NCI-H526 treated with DMSO at 0.1 percent for 48 hours (cell line): ENCODE measurements at regions not wholly inside any gene's neighbourhood (a gene's known extent, or its start where the extent isn't known, plus 50 kb on each side); places are given as distances from the start of the nearest gene placed in this dataset.
A peak's percentile ranks its signal among the peaks of the same experiment; 100 is the strongest.

ENCODE experiments used
- DNase-seq: peaks from one replicate; lab custom pipeline; 2025; lab: John Stamatoyannopoulos, UW

GRCh38 chr4:125062115-125063050, 252.4 kb upstream of the FAT4 start:
- DNase-seq, result no peak

- DNase-seq, result no peak
Observed at GRCh38 chr4:125060376-125060775, 254.4 kb upstream of the FAT4 start.

- no peak for DNase-seq
Observed at GRCh38 chr4:125049711-125050110, 265.0 kb upstream of the FAT4 start.

GRCh38 chr4:125045311-125045710, 269.4 kb upstream of the FAT4 start:
- no peak for DNase-seq

- no peak for DNase-seq
Observed at GRCh38 chr4:125044886-125045285, 269.9 kb upstream of the FAT4 start.

GRCh38 chr4:125043486-125043885, 271.3 kb upstream of the FAT4 start:
- DNase-seq, result no peak

GRCh38 chr4:125042041-125042440, 272.7 kb upstream of the FAT4 start:
- DNase-seq, result no peak

- DNase-seq, result no peak
Observed at GRCh38 chr4:125041372-125041930, 273.3 kb upstream of the FAT4 start.

- DNase-seq, result peak; percentile 54
Observed at GRCh38 chr4:125039550-125039949, 275.2 kb upstream of the FAT4 start.

GRCh38 chr4:125022855-125023501, 291.8 kb upstream of the FAT4 start:
- no peak for DNase-seq

- no peak for DNase-seq
Observed at GRCh38 chr4:125021189-125021588, 293.6 kb upstream of the FAT4 start.

- DNase-seq, result no peak
Observed at GRCh38 chr4:125020089-125021034, 294.4 kb upstream of the FAT4 start.

- no peak for DNase-seq
Observed at GRCh38 chr4:125016892-125017299, 297.9 kb upstream of the FAT4 start.

- no peak for DNase-seq
Observed at GRCh38 chr4:125013891-125014290, 300.9 kb upstream of the FAT4 start.

- no peak for DNase-seq
Observed at GRCh38 chr4:125011646-125012045, 299.1 kb upstream of the ANKRD50 start.

- no peak for DNase-seq
Observed at GRCh38 chr4:125010796-125011503, 298.4 kb upstream of the ANKRD50 start.

GRCh38 chr4:125008676-125009075, 296.1 kb upstream of the ANKRD50 start:
- DNase-seq, result no peak

- DNase-seq, result no peak
Observed at GRCh38 chr4:125004676-125005075, 292.1 kb upstream of the ANKRD50 start.

- no peak for DNase-seq
Observed at GRCh38 chr4:125003840-125004239, 291.3 kb upstream of the ANKRD50 start.

- DNase-seq, result no peak
Observed at GRCh38 chr4:124997991-124998390, 285.5 kb upstream of the ANKRD50 start.

GRCh38 chr4:124997124-124997523, 284.6 kb upstream of the ANKRD50 start:
- no peak for DNase-seq
